Neural cell (in vitro differentiated cells): ENCODE measurements at regions not wholly inside any gene's neighbourhood (a gene's known extent, or its start where the extent isn't known, plus 50 kb on each side); places are given as distances from the start of the nearest gene placed in this dataset.

Experiments used
- H2AFZ ChIP-seq: fragments of 200-600, 300-800 bp; sonication (generic), shearing (Covaris generic); 2 replicates; pipeline ENCODE4 v1.6.0; 2014; ENCODE audit warnings: low read depth, mild to moderate bottlenecking, antibody characterized with exemption, low read length, moderate library complexity
- H3F3A ChIP-seq: fragments of 200-600 bp; shearing (Covaris generic); 2 replicates; pipeline ENCODE4 v1.6.1; 2016; ENCODE audit warnings: mild to moderate bottlenecking, moderate library complexity, mixed read lengths, antibody characterized with exemption, low read length; ENCODE audit not compliant: insufficient read depth, poor library complexity, severe bottlenecking
- H3K27ac ChIP-seq: fragments of 200-600, 300-800 bp; sonication (generic), shearing (Covaris generic); 2 replicates; pipeline ENCODE4 v1.5.1; 2014; ENCODE audit warnings: mild to moderate bottlenecking, low read length, moderate library complexity
- H3K27me3 ChIP-seq: fragments of 300-800, 200-600 bp; sonication (generic), shearing (Covaris generic); 2 replicates; pipeline ENCODE4 v1.6.0; 2014; ENCODE audit warnings: mild to moderate bottlenecking, low read depth, low read length, moderate library complexity; ENCODE audit not compliant: insufficient read depth
- H3K36me3 ChIP-seq: fragments of 300-800, 200-600 bp; sonication (generic), shearing (Covaris generic); 2 replicates; pipeline ENCODE4 v1.5.1; 2014; ENCODE audit warnings: mild to moderate bottlenecking, antibody characterized with exemption, low read length, moderate library complexity; ENCODE audit not compliant: insufficient read depth
- H3K4me2 ChIP-seq: fragments of 300-800, 200-600 bp; sonication (generic), shearing (Covaris generic); 2 replicates; pipeline ENCODE4 v1.6.0; 2014; ENCODE audit warnings: mild to moderate bottlenecking, low read length
- H3K4me3 ChIP-seq: fragments of 300-800, 200-600 bp; sonication (generic), shearing (Covaris generic); 2 replicates; pipeline ENCODE4 v1.5.1; 2014; ENCODE audit warnings: mild to moderate bottlenecking, low read length, moderate library complexity
- H3K79me2 ChIP-seq: fragments of 200-600 bp; shearing (Covaris generic); replicated peaks from 2 replicates; pipeline ENCODE4 v1.6.0; 2014; ENCODE audit warnings: mild to moderate bottlenecking, low read length, moderate library complexity; ENCODE audit not compliant: insufficient read depth
- H3K9ac ChIP-seq: fragments of 300-800, 200-600 bp; sonication (generic), shearing (Covaris generic); 2 replicates; pipeline ENCODE4 v1.6.1; 2016; ENCODE audit warnings: mild to moderate bottlenecking, low read length, mixed read lengths
- H3K9me2 ChIP-seq: fragments of 200-600 bp; shearing (Covaris generic); 2 replicates; pipeline ENCODE4 v1.6.1; 2016; ENCODE audit warnings: mild to moderate bottlenecking, low read length, mixed read lengths; ENCODE audit not compliant: insufficient read depth
- H3K9me3 ChIP-seq: fragments of 200-600, 300-800 bp; sonication (generic), shearing (Covaris generic); 2 replicates; pipeline ENCODE4 v1.6.1; 2016; ENCODE audit warnings: mild to moderate bottlenecking, mixed run types, low read length, moderate library complexity, mixed read lengths
- H4K20me1 ChIP-seq: fragments of 200-600 bp; shearing (Covaris generic); 2 replicates; pipeline ENCODE4 v1.6.1; 2016; ENCODE audit warnings: mild to moderate bottlenecking, mixed run types; ENCODE audit not compliant: insufficient read depth
- CTCF ChIP-seq: fragments of 450-650 bp; IDR thresholded peaks from 2 replicates; pipeline ENCODE4 v1.5.1; 2014; ENCODE audit warnings: antibody characterized with exemption, mild to moderate bottlenecking, moderate library complexity; ENCODE audit not compliant: poor library complexity, severe bottlenecking
- EP300 ChIP-seq: fragments of 450-650 bp; conservative IDR thresholded peaks from 2 replicates; pipeline ENCODE4 v1.6.1; 2014; ENCODE audit warnings: antibody characterized with exemption, mild to moderate bottlenecking, moderate library complexity; ENCODE audit not compliant: poor library complexity, severe bottlenecking
- EZH2 ChIP-seq: fragments of 200-600, 300-800 bp; shearing (Covaris generic), sonication (generic); IDR thresholded peaks from 2 replicates; pipeline ENCODE4 v1.6.1; 2014; ENCODE audit warnings: antibody characterized with exemption, low read length, borderline replicate concordance, mild to moderate bottlenecking; ENCODE audit not compliant: insufficient read depth, poor library complexity, severe bottlenecking
- MXI1 ChIP-seq: fragments of 450-650 bp; conservative IDR thresholded peaks from 2 replicates; pipeline ENCODE4 v1.6.1; 2014; ENCODE audit warnings: antibody characterized with exemption, mild to moderate bottlenecking; ENCODE audit not compliant: poor library complexity, severe bottlenecking
- SMC3 ChIP-seq: fragments of 450-650 bp; conservative IDR thresholded peaks from 2 replicates; pipeline ENCODE4 v1.6.1; 2014; ENCODE audit warnings: antibody characterized with exemption, mild to moderate bottlenecking, moderate library complexity; ENCODE audit not compliant: poor library complexity
- TAF1 ChIP-seq: IDR thresholded peaks from 2 replicates; pipeline ENCODE4 v1.6.1; 2012; ENCODE audit warnings: low read depth

DNA sequence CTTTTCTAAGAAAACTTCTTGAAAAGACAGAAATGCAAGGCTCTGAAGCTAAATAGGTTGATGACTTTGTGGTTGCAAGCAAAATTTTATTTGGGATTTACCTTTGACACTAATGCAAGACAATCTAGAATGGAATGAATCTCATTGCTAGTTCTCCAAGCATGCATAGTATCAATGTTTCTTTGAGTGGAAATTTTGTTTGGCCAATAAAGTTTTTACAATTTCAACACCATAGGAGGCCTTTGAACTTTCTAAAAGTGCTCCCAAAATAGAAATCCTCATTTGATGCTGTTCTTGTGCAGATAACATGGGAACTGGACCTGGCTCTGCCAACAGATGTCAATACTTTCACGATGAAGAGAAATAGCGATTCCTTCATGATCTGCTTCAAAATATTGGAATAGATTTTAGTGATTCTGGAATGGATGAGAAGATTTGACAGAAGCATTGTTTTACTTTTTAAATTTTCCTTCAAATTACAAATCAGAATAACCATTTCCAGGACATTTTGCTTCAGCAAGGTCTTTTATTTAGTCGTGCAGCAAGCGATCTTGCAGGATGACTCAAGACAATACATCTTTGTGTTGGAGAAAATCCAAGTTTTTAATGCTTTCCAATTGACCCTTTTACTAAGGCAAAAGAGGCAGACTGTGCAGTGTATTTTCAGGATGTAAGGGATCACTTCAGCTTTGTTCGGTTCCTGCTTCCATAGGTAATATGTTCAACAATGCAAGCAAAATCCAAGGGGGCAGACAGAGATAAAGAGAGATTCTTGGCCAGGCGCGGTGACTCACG is 51.7 kb upstream of the OTUD4 start:
- no peaks in the 10 kb centered on the region for H3F3A ChIP-seq
- H3K36me3 ChIP-seq, result no peaks in the 10 kb centered on the region
- H3K9me3 ChIP-seq, result no peaks in the 10 kb centered on the region
- H3K27me3 ChIP-seq, result no peaks in the 10 kb centered on the region
- no peaks in the 10 kb centered on the region for H3K79me2 ChIP-seq
- no peaks in the 10 kb centered on the region for H3K9me2 ChIP-seq
- no peak overlapping the region for H3K4me2 ChIP-seq
- TF ChIP-seq SMC3 (no peak), EP300 (no peak), EZH2 (no peak), TAF1 (no peak)
- H3K4me3 ChIP-seq, result no peak overlapping the region
- no peaks in the 10 kb centered on the region for H4K20me1 ChIP-seq
- H3K27ac ChIP-seq, result no peak overlapping the region
- no peak overlapping the region for H2AFZ ChIP-seq
- H3K9ac ChIP-seq, result no peak overlapping the region

GRCh38 chr4:145230726-145231125 is 50.3 kb upstream of the OTUD4 start:
- Histone ChIP-seq H3F3A (no peaks in the 10 kb centered on the region), H3K9ac (no peak overlapping the region), H3K79me2 (no peaks in the 10 kb centered on the region), H3K4me2 (no peak overlapping the region), H3K9me3 (no peaks in the 10 kb centered on the region), H4K20me1 (no peaks in the 10 kb centered on the region), H3K4me3 (no peak overlapping the region), H3K27ac (no peak overlapping the region), H2AFZ (no peak overlapping the region), H3K9me2 (no peaks in the 10 kb centered on the region), H3K36me3 (no peaks in the 10 kb centered on the region), H3K27me3 (no peaks in the 10 kb centered on the region)
- no peak for TF ChIP-seq MXI1
- no peak for TF ChIP-seq EZH2
- no peak for TF ChIP-seq EP300
- TF ChIP-seq CTCF, result no peak
- TF ChIP-seq TAF1, result no peak
